ENCODE measurements at regions not wholly inside any gene's neighbourhood (a gene's known extent, or its start where the extent isn't known, plus 50 kb on each side); places are given as distances from the start of the nearest gene placed in this dataset.

DNA sequence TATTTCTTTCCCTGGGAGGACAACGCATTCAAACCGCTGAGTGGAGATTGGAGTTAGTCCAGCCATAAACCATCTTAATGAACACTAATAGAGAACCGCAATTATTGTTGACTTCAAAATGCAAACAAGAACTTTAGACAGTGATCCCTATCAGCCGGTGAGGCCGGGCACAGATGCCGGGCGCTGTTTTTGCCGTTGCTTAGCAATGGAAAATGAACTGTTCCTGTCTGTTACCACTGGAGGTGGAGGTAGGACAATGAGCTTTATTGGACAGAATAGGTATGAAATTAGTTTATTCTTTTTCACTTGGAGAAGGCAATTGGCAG lies 216.8 kb downstream of the TTC8 start:
- intact Hi-C loops (cut with micrococcal nuclease), result no loop called here
- ChIA-PET POLR2A (no interaction called here), CTCF (interaction anchor here (0.6 to 4.4 kb wide), 16 partner anchors 14 to 932 kb away, joined by 3 to 41 read pairs (median 4); no protein-coding TSS in a partner anchor)
- Histone ChIP-seq H3K9me3 (ENCODE audit: control extremely low read depth in 1 of 3, control insufficient read depth in 2 of 3, insufficient read depth in 1 of 3, low read length in 2 of 3) (peaks cover 0 to 4% (median 0%) of the 10 kb centered on the region in 3 donors), H3K27me3 (replicated peaks in 1 of 4; ENCODE audit: control extremely low read depth in 1 of 4, control insufficient read depth in 3 of 4, insufficient read depth in 4 of 4, low read length in 3 of 4) (peaks cover 0 to 8% (median 3%) of the 10 kb centered on the region in 4 experiments), H3K4me1 (ENCODE audit: control insufficient read depth in 2 of 2, insufficient read depth in 2 of 2, low read length in 2 of 2) (peaks cover 15% of the 10 kb centered on the region in 2 donors), H3K79me2 (ENCODE audit: control insufficient read depth, insufficient read depth, low read length) (no peaks in the 10 kb centered on the region), H3K36me3 (replicated peaks in 1 of 2; ENCODE audit: control extremely low read depth in 1 of 2, control insufficient read depth in 1 of 2, extremely low read depth in 1 of 2, insufficient read depth in 2 of 2, low read length in 1 of 2) (no peaks in the 10 kb centered on the region), H3K27ac (ENCODE audit: low read length in 2 of 2) (no peak overlapping the region), H2AFZ (ENCODE audit: insufficient read depth, low read depth, low read length, poor library complexity, severe bottlenecking) (peak overlapping the region; percentile 82), H3K4me2 (replicated peaks; ENCODE audit: low read depth, low read length, poor library complexity, severe bottlenecking) (peak overlapping the region; percentile 87), H4K20me1 (ENCODE audit: control insufficient read depth, insufficient read depth, low read length, poor library complexity, severe bottlenecking) (no peaks in the 10 kb centered on the region), H3K4me3 (ENCODE audit: control extremely low read depth in 1 of 5, extremely low read depth in 1 of 5, insufficient read depth in 1 of 5, low read depth in 2 of 5, low read length in 4 of 5) (no peak overlapping the region), H3K9ac (ENCODE audit: low read length) (no peak overlapping the region)
- H3K27me3 Mint-ChIP-seq, result peaks cover 43% of the 10 kb centered on the region
- H3K9me3 Mint-ChIP-seq (ENCODE audit: insufficient read depth), result peaks cover 5% of the 10 kb centered on the region
- no peak overlapping the region for H3K27ac Mint-ChIP-seq
- no peak for TF ChIP-seq EZH2 (IDR thresholded peaks at IDR 0.05; ENCODE audit: borderline replicate concordance, insufficient read depth, low read depth, low read length, poor library complexity, severe bottlenecking)
- TF ChIP-seq, protein P1, sequence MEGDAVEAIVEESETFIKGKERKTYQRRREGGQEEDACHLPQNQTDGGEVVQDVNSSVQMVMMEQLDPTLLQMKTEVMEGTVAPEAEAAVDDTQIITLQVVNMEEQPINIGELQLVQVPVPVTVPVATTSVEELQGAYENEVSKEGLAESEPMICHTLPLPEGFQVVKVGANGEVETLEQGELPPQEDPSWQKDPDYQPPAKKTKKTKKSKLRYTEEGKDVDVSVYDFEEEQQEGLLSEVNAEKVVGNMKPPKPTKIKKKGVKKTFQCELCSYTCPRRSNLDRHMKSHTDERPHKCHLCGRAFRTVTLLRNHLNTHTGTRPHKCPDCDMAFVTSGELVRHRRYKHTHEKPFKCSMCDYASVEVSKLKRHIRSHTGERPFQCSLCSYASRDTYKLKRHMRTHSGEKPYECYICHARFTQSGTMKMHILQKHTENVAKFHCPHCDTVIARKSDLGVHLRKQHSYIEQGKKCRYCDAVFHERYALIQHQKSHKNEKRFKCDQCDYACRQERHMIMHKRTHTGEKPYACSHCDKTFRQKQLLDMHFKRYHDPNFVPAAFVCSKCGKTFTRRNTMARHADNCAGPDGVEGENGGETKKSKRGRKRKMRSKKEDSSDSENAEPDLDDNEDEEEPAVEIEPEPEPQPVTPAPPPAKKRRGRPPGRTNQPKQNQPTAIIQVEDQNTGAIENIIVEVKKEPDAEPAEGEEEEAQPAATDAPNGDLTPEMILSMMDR (IDR thresholded peaks at IDR 0.05), result no peak
- peak overlapping the region; percentile 85 for H3K4me3 Mint-ChIP-seq
- DNase-seq (no peak), ATAC-seq (ENCODE audit: low read depth) (no peak)
- peaks cover 15% of the 10 kb centered on the region for H3K4me1 Mint-ChIP-seq
- WGBS (ENCODE audit: insufficient coverage), result 22% methylated on average over 5 of the region's 8 CpGs

DNA sequence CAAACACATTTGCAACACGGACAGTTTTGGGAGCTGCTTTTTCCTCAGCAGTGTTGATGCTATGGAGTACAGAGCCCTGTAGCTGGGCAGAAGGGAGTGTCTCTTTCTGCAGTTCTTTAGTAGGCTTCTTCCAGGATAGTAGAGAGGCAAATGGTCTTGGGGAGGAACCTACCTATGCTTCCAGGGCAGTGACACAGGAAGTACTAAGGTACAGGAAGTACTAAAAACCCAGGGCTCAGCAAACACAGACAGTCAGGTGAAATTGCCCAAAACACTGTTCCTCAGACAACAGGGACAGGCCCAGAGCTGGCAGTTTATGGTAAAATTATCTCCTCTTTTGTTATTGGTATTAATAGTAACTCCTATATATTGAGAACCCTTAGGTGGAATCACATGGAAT lies 217.6 kb downstream of the TTC8 start:
- no CpG with 5 or more reads among the region's 1 CpG for WGBS (ENCODE audit: insufficient coverage)
- CTCF ChIA-PET, result interaction anchor here (0.8 to 4.4 kb wide), 6 partner anchors 14 to 876 kb away, joined by 3 to 41 read pairs (median 19); no protein-coding TSS in a partner anchor
- no peak overlapping the region for H3K4me3 Mint-ChIP-seq
- peaks cover 15% of the 10 kb centered on the region in 2 donors for H3K4me1 ChIP-seq (ENCODE audit: control insufficient read depth in 2 of 2, insufficient read depth in 2 of 2, low read length in 2 of 2)
- no peak overlapping the region for H3K9ac ChIP-seq (ENCODE audit: low read length)
- peaks cover 15% of the 10 kb centered on the region for H3K4me1 Mint-ChIP-seq
- H2AFZ ChIP-seq (ENCODE audit: insufficient read depth, low read depth, low read length, poor library complexity, severe bottlenecking), result no peak overlapping the region
- no peak overlapping the region for H3K4me3 ChIP-seq (ENCODE audit: control extremely low read depth in 1 of 5, extremely low read depth in 1 of 5, insufficient read depth in 1 of 5, low read depth in 2 of 5, low read length in 4 of 5)
- no peaks in the 10 kb centered on the region for H4K20me1 ChIP-seq (ENCODE audit: control insufficient read depth, insufficient read depth, low read length, poor library complexity, severe bottlenecking)
- TF ChIP-seq, protein P1 (IDR thresholded peaks at IDR 0.05), result no peak
- TF ChIP-seq EZH2 (IDR thresholded peaks at IDR 0.05; ENCODE audit: borderline replicate concordance, insufficient read depth, low read depth, low read length, poor library complexity, severe bottlenecking), result no peak
- peaks cover 0 to 8% (median 3%) of the 10 kb centered on the region in 4 experiments for H3K27me3 ChIP-seq (replicated peaks in 1 of 4; ENCODE audit: control extremely low read depth in 1 of 4, control insufficient read depth in 3 of 4, insufficient read depth in 4 of 4, low read length in 3 of 4)
- H3K9me3 ChIP-seq (ENCODE audit: control extremely low read depth in 1 of 3, control insufficient read depth in 2 of 3, insufficient read depth in 1 of 3, low read length in 2 of 3), result peaks cover 0 to 4% (median 0%) of the 10 kb centered on the region in 3 donors
- intact Hi-C loops (cut with micrococcal nuclease), result no loop called here
- H3K36me3 ChIP-seq (replicated peaks in 1 of 2; ENCODE audit: control extremely low read depth in 1 of 2, control insufficient read depth in 1 of 2, extremely low read depth in 1 of 2, insufficient read depth in 2 of 2, low read length in 1 of 2), result no peaks in the 10 kb centered on the region
- peaks cover 5% of the 10 kb centered on the region for H3K9me3 Mint-ChIP-seq (ENCODE audit: insufficient read depth)
- no peak for ATAC-seq (ENCODE audit: low read depth)
- H3K27me3 Mint-ChIP-seq, result peaks cover 42% of the 10 kb centered on the region
- DNase-seq, result no peak
- no peak overlapping the region for H3K4me2 ChIP-seq (replicated peaks; ENCODE audit: low read depth, low read length, poor library complexity, severe bottlenecking)
- POLR2A ChIA-PET, result no interaction called here
- H3K27ac Mint-ChIP-seq, result no peak overlapping the region
- H3K27ac ChIP-seq (ENCODE audit: low read length in 2 of 2), result no peak overlapping the region
- H3K79me2 ChIP-seq (ENCODE audit: control insufficient read depth, insufficient read depth, low read length), result no peaks in the 10 kb centered on the region

All from B cell (primary cell).